T-helper 1 cell (primary cell): ENCODE measurements at regions not wholly inside any gene's neighbourhood (a gene's known extent, or its start where the extent isn't known, plus 50 kb on each side); places are given as distances from the start of the nearest gene placed in this dataset.

Source experiments
- DNase-seq, 5 donors: peaks; one replicate each; pipeline ENCODE4 v3.0.0-alpha.2; 2012 to 2020

GRCh38 chr12:89253488-89253887 lies 98.8 kb downstream of the DUSP6 start:
- DNase-seq, result no peak

DNA sequence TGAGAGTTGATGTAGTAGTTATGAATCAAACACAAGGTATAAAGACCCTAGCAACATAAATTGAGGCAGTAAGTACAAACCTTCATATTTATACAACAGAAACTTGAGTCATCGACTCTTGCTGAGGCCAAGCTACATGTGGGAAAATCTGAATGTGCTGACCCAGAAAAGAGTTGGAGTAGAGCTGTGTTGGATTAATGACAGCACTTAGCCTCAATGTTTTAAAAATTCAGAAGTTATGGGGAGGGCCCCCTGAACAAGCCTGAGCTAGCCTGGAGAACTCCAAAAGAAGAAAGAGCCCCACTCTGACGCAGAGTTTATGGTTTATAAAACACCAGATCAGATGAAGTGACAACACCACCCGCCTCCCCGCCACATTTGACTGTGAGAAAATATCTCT lies 100.0 kb downstream of the DUSP6 start:
- no peak for DNase-seq

DNA sequence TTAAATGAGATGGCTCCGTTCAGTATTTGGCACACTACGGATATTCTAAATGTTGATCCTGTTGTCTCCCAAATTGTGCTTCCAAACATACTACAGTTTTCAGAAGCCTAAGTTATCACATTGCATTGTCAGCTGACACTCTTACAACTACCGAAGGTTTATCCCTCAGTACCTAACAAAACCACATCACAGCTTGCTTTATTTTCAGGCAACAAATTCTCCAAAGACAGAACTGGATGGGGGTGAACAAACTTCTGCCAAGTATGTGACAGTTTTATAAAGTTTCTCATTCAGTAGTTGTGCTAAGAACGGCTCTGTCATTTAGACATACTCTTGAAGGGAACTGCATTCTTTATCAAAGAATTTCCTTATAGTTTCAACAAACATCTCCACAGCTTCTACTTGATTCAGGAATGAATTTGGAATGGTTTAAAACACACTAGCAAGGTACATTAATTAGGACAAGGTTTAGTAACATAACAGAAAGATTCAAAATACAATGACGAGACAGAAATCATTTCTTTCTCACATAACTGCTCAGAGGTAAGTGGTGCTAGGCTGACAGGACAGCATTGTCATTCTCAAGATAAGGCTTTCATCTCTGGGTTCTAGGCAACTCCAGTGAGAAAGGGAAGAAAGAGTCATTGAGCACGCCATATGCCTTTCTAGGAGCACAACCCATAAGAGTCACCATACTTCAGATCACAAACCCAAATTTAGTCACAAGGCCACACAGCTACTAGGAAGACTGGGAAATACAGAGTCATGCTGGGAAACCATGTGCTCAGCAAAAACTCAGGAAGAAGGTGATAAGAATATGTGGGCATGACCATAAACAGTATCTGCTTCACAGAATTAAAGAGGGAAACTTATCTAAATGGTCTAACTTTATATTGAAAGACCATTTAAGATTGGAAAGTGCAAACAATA lies 100.7 kb downstream of the DUSP6 start:
- no peak for DNase-seq

GRCh38 chr12:89250636-89251035 lies 101.7 kb downstream of the DUSP6 start:
- DNase-seq, result no peak

GRCh38 chr12:89250213-89250612 lies 102.1 kb downstream of the DUSP6 start:
- DNase-seq, result no peak

DNA sequence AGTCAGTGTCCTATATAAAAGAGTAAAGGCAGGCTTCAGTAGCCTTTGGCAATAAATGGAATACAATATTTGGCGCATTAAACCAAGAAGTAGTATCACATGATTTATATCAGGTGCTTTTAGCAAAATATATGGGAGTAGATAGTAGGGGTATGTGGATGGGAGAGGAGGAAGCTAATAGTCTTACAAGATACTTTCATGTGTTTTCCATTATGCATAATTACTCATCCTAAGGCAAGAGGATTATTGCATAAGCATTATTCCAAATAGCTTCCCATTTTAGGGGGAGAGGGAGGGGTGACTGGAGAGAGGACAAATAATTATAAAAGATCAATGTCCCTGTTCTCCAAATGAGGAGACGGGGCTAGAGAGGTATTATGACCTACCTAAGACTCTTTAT lies 104.3 kb downstream of the DUSP6 start:
- no peak for DNase-seq

- DNase-seq, result no peak
Measured at GRCh38 chr12:89247541-89247942, 104.8 kb downstream of the DUSP6 start.

DNA sequence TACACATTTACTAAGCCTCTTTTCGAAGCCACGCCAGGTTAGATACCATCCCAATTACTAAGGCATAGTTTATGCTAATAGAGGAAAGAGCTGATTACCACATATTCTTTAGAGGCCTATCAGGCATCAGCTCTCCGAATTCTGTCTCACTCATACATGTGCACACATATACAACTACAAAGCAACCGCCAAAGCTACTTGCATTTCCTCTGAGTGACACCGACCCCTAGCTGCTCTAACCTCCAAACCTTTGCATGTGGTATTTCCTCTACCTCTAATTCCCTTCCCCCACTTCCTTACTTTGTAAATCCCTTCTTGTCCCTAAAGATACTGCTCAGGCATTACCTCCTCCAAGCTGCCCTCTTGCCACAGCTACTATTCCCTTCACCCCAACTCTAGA lies 107.2 kb downstream of the DUSP6 start:
- DNase-seq, result peak in 4 of 5 donors; percentile 3 to 93 (median 20)

- DNase-seq, result peak in 1 of 5 donors; percentile 93
Measured at GRCh38 chr12:89244536-89244935, 107.8 kb downstream of the DUSP6 start.

DNA sequence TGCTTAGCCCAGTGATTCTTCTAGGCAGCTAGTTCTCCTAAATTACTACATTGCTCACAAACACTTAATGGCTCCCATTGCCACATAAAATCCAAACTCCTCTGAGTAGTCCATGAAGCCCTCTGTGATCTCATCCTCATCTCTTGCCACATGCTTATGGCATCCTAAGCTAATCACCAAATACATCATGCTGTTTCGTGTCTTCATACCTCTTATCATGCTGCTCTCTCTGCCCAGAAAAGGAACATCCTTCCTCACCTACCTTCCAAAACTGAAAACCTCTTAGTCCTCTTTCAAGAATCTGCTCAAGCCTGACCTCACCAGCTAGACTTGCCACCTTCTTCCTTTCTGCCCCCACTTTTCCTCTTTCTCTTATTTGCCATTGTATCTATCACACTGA lies 108.5 kb downstream of the DUSP6 start:
- DNase-seq, result peak in 1 of 5 donors; percentile 80

- DNase-seq, result no peak
Measured at GRCh38 chr12:89239534-89239933, 112.8 kb downstream of the DUSP6 start.

DNA sequence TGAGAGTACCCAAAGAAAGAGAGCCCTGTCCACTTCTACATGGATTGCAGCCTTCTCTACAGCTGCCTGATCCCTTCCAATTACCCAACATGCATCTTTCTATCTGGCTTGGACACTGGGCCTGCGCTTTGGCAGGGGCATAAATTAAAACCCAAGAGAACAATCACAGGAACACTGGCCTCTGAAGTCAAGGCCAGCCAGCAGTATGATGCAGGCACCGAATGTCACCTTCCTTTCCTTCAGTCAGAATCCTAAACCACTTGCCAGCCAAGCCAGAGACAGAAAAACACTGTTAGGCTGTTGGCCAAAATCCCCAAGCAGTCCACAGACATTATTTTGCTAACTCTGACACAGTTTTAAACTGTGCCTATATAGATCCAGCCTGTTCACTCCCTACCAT lies 113.7 kb downstream of the DUSP6 start:
- no peak for DNase-seq

DNA sequence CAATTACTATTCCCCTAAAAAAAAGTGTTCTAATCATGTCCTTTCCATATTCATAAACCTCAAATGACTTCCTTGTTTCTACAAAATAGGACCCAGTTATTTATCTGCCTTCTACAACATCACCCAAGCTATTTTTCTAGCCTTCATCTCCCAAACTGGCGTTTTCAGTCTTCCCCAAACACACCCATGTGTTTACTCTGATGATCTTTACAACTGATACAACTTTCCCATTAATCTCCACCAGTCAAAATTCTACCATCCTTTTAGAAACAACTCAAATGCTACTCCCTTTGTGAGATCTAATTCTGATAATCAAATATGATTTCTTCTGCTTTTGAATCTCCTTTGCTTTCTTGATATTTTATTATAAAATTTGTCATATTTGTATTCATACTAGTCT lies 114.5 kb downstream of the DUSP6 start:
- DNase-seq, result no peak

DNA sequence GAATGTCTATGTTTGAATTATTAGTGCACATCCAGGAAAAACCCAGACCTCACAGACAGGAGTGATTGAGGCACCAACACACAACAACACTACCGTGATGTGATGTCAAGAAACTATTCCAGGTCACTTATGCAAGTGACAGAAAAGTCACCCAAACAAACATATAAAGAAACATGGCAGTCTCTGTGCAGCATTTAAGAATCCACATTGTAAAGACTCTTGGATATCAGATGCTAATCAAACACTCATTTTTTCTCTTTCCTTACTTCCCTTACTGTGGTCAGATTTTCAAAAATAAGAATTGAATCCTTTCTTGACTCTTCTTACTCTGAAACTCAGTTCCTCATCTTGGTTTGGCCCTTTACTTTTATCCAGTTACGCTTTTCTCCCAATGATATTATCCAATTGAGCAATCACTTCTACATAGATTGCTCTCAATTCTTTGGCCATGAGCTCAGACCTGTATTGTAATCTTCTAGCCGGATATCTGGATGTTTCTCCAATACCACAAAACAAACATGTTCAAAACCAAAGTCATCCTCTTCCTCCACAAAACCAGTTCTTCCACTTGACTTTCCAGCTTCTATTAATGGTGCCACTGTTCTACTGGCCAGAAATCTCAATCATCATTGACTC lies 115.4 kb downstream of the DUSP6 start:
- DNase-seq, result no peak

- no peak for DNase-seq
Measured at GRCh38 chr12:89236237-89236636, 116.1 kb downstream of the DUSP6 start.

- peak in 1 of 5 donors; percentile 39 for DNase-seq
Measured at GRCh38 chr12:89235189-89235993, 116.9 kb downstream of the DUSP6 start.

DNA sequence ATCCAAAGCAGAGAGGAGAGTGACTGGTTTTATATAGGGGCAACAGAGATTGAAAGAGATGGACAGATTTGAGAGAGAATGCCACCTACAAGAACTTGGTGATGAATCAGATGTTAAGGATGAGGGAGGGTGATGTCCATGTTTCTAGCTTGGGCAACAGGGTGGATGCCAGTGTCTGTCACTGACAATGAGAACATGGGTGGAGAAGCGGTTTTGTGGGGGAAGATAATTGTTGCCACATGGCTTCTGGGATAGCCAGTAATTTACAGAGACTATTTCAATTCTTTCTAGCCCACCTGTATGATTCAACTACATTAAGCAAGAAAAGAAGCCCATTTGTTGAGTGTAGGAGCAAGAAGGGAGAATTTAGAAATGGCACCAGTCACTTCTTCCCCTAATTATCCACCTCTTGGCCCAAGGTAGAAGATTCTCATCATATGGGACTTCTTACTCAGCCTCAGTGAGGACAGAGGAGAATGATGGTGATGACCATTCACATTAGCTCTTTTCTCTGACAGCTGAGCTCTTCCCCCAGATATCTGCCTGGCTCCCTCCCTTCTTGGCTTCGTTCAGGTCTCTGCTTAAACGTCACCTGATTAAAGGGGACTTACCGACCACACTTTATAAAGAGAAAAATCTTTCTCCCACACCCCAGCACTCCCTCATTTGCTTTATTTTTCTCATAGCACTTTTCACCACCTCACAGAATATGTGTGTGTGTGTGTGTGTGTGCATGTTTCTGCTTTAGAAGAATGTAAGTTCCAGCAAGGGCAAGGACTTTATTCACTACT lies 117.8 kb downstream of the DUSP6 start:
- no peak for DNase-seq

- peak in 1 of 5 donors; percentile 28 for DNase-seq
Measured at GRCh38 chr12:89231686-89232085, 120.6 kb downstream of the DUSP6 start.

DNA sequence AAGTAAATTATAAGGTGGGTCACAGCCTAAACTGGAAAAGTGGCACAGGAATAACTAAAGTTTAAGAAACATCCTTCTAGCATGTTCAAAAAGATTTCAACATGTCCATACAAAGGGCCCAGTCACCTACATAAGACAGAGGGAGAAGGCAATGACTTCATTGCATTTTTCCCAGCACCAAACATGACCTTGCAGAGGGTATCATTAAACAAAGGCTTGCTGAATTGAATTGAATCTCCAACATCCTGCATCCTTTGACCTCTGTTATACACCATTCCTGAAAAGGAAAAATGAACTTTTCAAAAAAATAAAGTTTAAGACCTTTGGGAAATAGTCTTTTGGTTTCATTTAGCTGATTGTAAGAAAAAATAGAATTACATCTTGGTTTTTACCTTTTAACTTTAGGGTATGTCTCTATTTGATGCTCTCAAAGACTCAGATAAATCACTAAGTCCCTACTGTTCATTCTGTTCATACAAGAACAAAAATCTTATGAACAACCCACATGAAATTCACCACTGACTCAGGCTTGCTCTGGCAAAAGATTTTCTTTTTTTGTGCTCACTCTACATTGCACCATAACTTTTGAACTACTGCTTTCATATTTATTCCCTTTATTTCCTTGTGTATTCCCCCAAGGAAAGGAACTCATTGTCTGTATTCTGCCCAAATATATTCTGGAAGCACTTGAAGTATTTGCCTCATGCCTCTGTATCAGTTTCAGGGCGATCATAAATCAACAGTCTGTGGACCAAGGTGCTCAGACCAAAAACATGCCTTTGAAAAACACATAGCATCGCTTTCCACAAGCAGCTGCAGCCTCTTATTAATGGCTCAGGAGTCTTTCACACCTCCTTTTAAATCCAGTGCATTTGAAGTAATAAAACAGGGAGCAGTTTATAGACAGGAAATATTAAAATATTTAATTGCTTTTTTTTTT lies 121.7 kb downstream of the DUSP6 start:
- DNase-seq, result no peak

DNA sequence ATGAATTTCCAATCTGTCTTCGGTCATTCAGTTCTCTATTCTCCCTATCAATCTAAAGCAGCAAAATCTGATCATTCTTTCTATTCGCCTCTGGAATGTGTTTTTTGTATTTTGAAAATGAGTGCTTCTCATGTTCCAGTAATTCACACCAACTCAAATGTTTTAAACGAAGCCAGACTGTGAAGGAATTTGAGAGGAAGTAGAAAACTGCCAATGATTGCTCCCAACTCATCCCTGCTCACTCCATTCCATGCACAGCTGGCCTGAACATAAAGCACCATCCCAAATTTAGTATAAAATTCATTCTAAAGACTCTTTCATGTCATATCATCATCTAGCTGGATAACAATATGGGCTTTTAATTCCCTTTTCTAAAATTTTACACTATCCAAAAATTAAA lies 123.8 kb downstream of the DUSP6 start:
- no peak for DNase-seq

DNA sequence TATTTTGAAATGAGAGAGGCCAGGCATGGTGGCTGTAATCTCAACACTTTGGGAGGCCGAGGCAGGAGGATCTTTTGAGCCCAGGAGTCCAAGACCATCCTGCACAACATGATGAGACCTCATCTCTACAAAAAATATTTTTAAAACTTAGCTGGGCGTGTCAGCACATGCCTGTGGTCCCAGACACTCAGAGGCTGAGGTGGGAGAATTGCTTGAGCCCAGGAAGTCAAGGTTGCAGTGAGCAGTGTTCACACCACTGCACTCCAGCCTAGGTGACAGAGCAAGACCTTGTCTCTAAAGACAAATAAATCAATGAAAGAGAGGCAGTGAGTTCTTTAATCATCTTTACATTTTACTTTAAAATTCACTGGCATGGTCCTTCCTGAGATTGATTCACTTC lies 124.5 kb downstream of the DUSP6 start:
- DNase-seq, result no peak
